ENCODE measurements at regions not wholly inside any gene's neighbourhood (a gene's known extent, or its start where the extent isn't known, plus 50 kb on each side); places are given as distances from the start of the nearest gene placed in this dataset.

GRCh38 chr6:91298543-91299145 is 711.8 kb upstream of the MAP3K7 start:
- no peak for DNase-seq
- no peak for ATAC-seq
- Mint-ChIP-seq H3K27ac (no peak overlapping the region), H3K27me3 (no peaks in the 10 kb centered on the region), H3K9me3 (no peaks in the 10 kb centered on the region), H3K4me1 (no peaks in the 10 kb centered on the region), H3K4me3 (no peak overlapping the region), H3K36me3 (ENCODE audit: low read depth) (no peaks in the 10 kb centered on the region)

GRCh38 chr6:91293395-91293794 is 706.5 kb upstream of the MAP3K7 start:
- H3K27ac Mint-ChIP-seq = no peak overlapping the region
- no peaks in the 10 kb centered on the region for H3K9me3 Mint-ChIP-seq
- DNase-seq (no peak), ATAC-seq (no peak)
- H3K4me1 Mint-ChIP-seq = no peaks in the 10 kb centered on the region
- no peak overlapping the region for H3K4me3 Mint-ChIP-seq
- no peaks in the 10 kb centered on the region for H3K36me3 Mint-ChIP-seq (ENCODE audit: low read depth)
- no peaks in the 10 kb centered on the region for H3K27me3 Mint-ChIP-seq

GRCh38 chr6:91291071-91291470 is 704.2 kb upstream of the MAP3K7 start:
- no peaks in the 10 kb centered on the region for H3K9me3 Mint-ChIP-seq
- ATAC-seq (no peak), DNase-seq (no peak)
- H3K36me3 Mint-ChIP-seq (ENCODE audit: low read depth) = no peaks in the 10 kb centered on the region
- no peak overlapping the region for H3K27ac Mint-ChIP-seq
- H3K27me3 Mint-ChIP-seq = no peaks in the 10 kb centered on the region
- no peaks in the 10 kb centered on the region for H3K4me1 Mint-ChIP-seq
- H3K4me3 Mint-ChIP-seq = no peak overlapping the region

GRCh38 chr6:91288741-91289140 is 701.9 kb upstream of the MAP3K7 start:
- Mint-ChIP-seq H3K4me1 (no peaks in the 10 kb centered on the region), H3K9me3 (peaks cover 4% of the 10 kb centered on the region), H3K36me3 (ENCODE audit: low read depth) (no peaks in the 10 kb centered on the region), H3K27me3 (no peaks in the 10 kb centered on the region), H3K4me3 (no peak overlapping the region), H3K27ac (no peak overlapping the region)
- ATAC-seq (no peak), DNase-seq (no peak)

- ATAC-seq = no peak
- H3K27ac Mint-ChIP-seq = no peak overlapping the region
- no peaks in the 10 kb centered on the region for H3K27me3 Mint-ChIP-seq
- H3K9me3 Mint-ChIP-seq = peaks cover 7% of the 10 kb centered on the region
- no peaks in the 10 kb centered on the region for H3K36me3 Mint-ChIP-seq (ENCODE audit: low read depth)
- DNase-seq = no peak
- H3K4me1 Mint-ChIP-seq = no peaks in the 10 kb centered on the region
- H3K4me3 Mint-ChIP-seq = no peak overlapping the region
These were observed 695.0 kb upstream of the MAP3K7 start for GRCh38 chr6:91281901-91282300.

GRCh38 chr6:91280494-91280830 is 693.6 kb upstream of the MAP3K7 start:
- Mint-ChIP-seq H3K27ac (no peak overlapping the region), H3K9me3 (peaks cover 7% of the 10 kb centered on the region), H3K36me3 (ENCODE audit: low read depth) (no peaks in the 10 kb centered on the region), H3K27me3 (no peaks in the 10 kb centered on the region), H3K4me3 (no peak overlapping the region), H3K4me1 (no peaks in the 10 kb centered on the region)
- DNase-seq (no peak), ATAC-seq (no peak)

GRCh38 chr6:91279740-91280493 is 693.0 kb upstream of the MAP3K7 start:
- no peak for DNase-seq
- Mint-ChIP-seq H3K27ac (no peak overlapping the region), H3K4me1 (no peaks in the 10 kb centered on the region), H3K36me3 (ENCODE audit: low read depth) (no peaks in the 10 kb centered on the region), H3K9me3 (peaks cover 7% of the 10 kb centered on the region), H3K4me3 (no peak overlapping the region), H3K27me3 (no peaks in the 10 kb centered on the region)
- ATAC-seq = no peak

GRCh38 chr6:91278416-91278815 is 691.5 kb upstream of the MAP3K7 start:
- ATAC-seq = no peak
- Mint-ChIP-seq H3K27me3 (no peaks in the 10 kb centered on the region), H3K27ac (no peak overlapping the region), H3K9me3 (peaks cover 3% of the 10 kb centered on the region), H3K4me1 (no peaks in the 10 kb centered on the region), H3K36me3 (ENCODE audit: low read depth) (no peaks in the 10 kb centered on the region), H3K4me3 (no peak overlapping the region)
- DNase-seq = no peak

- no peaks in the 10 kb centered on the region for H3K9me3 Mint-ChIP-seq
These were observed 689.4 kb upstream of the MAP3K7 start for GRCh38 chr6:91276315-91276714.

GRCh38 chr6:91273729-91274128 is 686.9 kb upstream of the MAP3K7 start:
- H3K9me3 Mint-ChIP-seq = peaks cover 3% of the 10 kb centered on the region
- DNase-seq (no peak), ATAC-seq (no peak)
- H3K4me1 Mint-ChIP-seq = no peaks in the 10 kb centered on the region
- H3K27ac Mint-ChIP-seq = no peak overlapping the region
- H3K4me3 Mint-ChIP-seq = no peak overlapping the region
- H3K36me3 Mint-ChIP-seq (ENCODE audit: low read depth) = no peaks in the 10 kb centered on the region
- no peaks in the 10 kb centered on the region for H3K27me3 Mint-ChIP-seq

More at GRCh38 chr6:91276315-91276714, 689.4 kb upstream of the MAP3K7 start:
- Mint-ChIP-seq H3K4me3 (no peak overlapping the region), H3K36me3 (ENCODE audit: low read depth) (no peaks in the 10 kb centered on the region), H3K27ac (no peak overlapping the region), H3K4me1 (no peaks in the 10 kb centered on the region), H3K27me3 (no peaks in the 10 kb centered on the region)
- no peak for DNase-seq
- no peak for ATAC-seq

GRCh38 chr6:91271807-91272206 is 684.9 kb upstream of the MAP3K7 start:
- Mint-ChIP-seq H3K27me3 (no peaks in the 10 kb centered on the region), H3K27ac (no peak overlapping the region), H3K9me3 (peaks cover 3% of the 10 kb centered on the region), H3K4me3 (no peak overlapping the region), H3K36me3 (ENCODE audit: low read depth) (no peaks in the 10 kb centered on the region), H3K4me1 (no peaks in the 10 kb centered on the region)
- no peak for ATAC-seq
- no peak for DNase-seq

- no peaks in the 10 kb centered on the region for H3K36me3 Mint-ChIP-seq (ENCODE audit: low read depth)
- H3K9me3 Mint-ChIP-seq = peaks cover 3% of the 10 kb centered on the region
- no peaks in the 10 kb centered on the region for H3K4me1 Mint-ChIP-seq
- ATAC-seq = no peak
- H3K27me3 Mint-ChIP-seq = no peaks in the 10 kb centered on the region
- no peak overlapping the region for H3K27ac Mint-ChIP-seq
- H3K4me3 Mint-ChIP-seq = no peak overlapping the region
- no peak for DNase-seq
These were observed 682.1 kb upstream of the MAP3K7 start for GRCh38 chr6:91268941-91269340.

GRCh38 chr6:91267246-91267645 is 680.4 kb upstream of the MAP3K7 start:
- H3K36me3 Mint-ChIP-seq (ENCODE audit: low read depth) = no peaks in the 10 kb centered on the region
- no peak for DNase-seq
- H3K27me3 Mint-ChIP-seq = no peaks in the 10 kb centered on the region
- no peaks in the 10 kb centered on the region for H3K4me1 Mint-ChIP-seq
- no peak overlapping the region for H3K27ac Mint-ChIP-seq
- peaks cover 3% of the 10 kb centered on the region for H3K9me3 Mint-ChIP-seq
- no peak overlapping the region for H3K4me3 Mint-ChIP-seq
- no peak for ATAC-seq

- H3K27ac Mint-ChIP-seq = no peak overlapping the region
- H3K4me1 Mint-ChIP-seq = no peaks in the 10 kb centered on the region
- no peak for ATAC-seq
These were observed 679.3 kb upstream of the MAP3K7 start for GRCh38 chr6:91266156-91266555.

GRCh38 chr6:91243436-91243835 is 656.6 kb upstream of the MAP3K7 start:
- no peak overlapping the region for H3K4me3 Mint-ChIP-seq
- no peaks in the 10 kb centered on the region for H3K9me3 Mint-ChIP-seq
- no peaks in the 10 kb centered on the region for H3K36me3 Mint-ChIP-seq (ENCODE audit: low read depth)
- no peaks in the 10 kb centered on the region for H3K27me3 Mint-ChIP-seq
- DNase-seq (no peak), ATAC-seq (no peak)
- no peak overlapping the region for H3K27ac Mint-ChIP-seq
- no peaks in the 10 kb centered on the region for H3K4me1 Mint-ChIP-seq

More at GRCh38 chr6:91266156-91266555, 679.3 kb upstream of the MAP3K7 start:
- Mint-ChIP-seq H3K4me3 (no peak overlapping the region), H3K27me3 (no peaks in the 10 kb centered on the region), H3K9me3 (peaks cover 3% of the 10 kb centered on the region), H3K36me3 (ENCODE audit: low read depth) (no peaks in the 10 kb centered on the region)
- DNase-seq = no peak

- DNase-seq = no peak
- no peak for ATAC-seq
- H3K9me3 Mint-ChIP-seq = no peaks in the 10 kb centered on the region
- no peak overlapping the region for H3K4me3 Mint-ChIP-seq
- no peak overlapping the region for H3K27ac Mint-ChIP-seq
- no peaks in the 10 kb centered on the region for H3K36me3 Mint-ChIP-seq (ENCODE audit: low read depth)
- no peaks in the 10 kb centered on the region for H3K27me3 Mint-ChIP-seq
- no peaks in the 10 kb centered on the region for H3K4me1 Mint-ChIP-seq
These were observed 655.7 kb upstream of the MAP3K7 start for GRCh38 chr6:91242614-91242949.
